GM12878 (cell line): ENCODE measurements at regions not wholly inside any gene's neighbourhood (a gene's known extent, or its start where the extent isn't known, plus 50 kb on each side); places are given as distances from the start of the nearest gene placed in this dataset.

ENCODE experiments used
- ATAC-seq: fragments of 200-7000 bp; cut with Tn5 transposase; 3 replicates; pipeline ENCODE4 v1.9.1; 2020; ENCODE audit warnings: mild to moderate bottlenecking, moderate library complexity
- BruUV-seq: library from RNA; stranded (reverse); fragments of 400-500 nt; replicated peaks from 2 replicates; lab custom pipeline; 2021; lab: Mats Ljungman, UMichigan
- CTCF ChIA-PET: fragments of 300-600 bp; sonication (Branson Sonifier 250); formaldehyde crosslinking; extraction: SDS; loops from one replicate; lab custom pipeline; 2021; ENCODE audit warnings: inconsistent platforms; lab: Yijun Ruan, JAX
- POLR2A ChIA-PET: fragments of 350-600 bp; formaldehyde crosslinking; extraction: SDS; loops from one replicate; lab custom pipeline; 2021; ENCODE audit warnings: inconsistent platforms; lab: Charles Lee
- RAD21 ChIA-PET: fragments of 300-600 bp; sonication (Branson Sonifier 250); formaldehyde crosslinking; loops from one replicate; lab custom pipeline; 2023; ENCODE audit warnings: antibody characterized with exemption; ENCODE audit not compliant: unreplicated experiment; lab: Charles Lee
- SMC1A ChIA-PET: fragments of 300-600 bp; sonication (Branson Sonifier 250); formaldehyde crosslinking; loops from one replicate; lab custom pipeline; 2023; ENCODE audit not compliant: unreplicated experiment, uncharacterized antibody; lab: Charles Lee
- DNase-seq: peaks from one replicate; pipeline ENCODE4 v3.0.0-alpha.2; 2011; ENCODE audit warnings: low read depth, low spot score
- FAIRE-seq: peaks from 3 replicates; lab custom pipeline; 2011; peaks lifted over from hg19 to GRCh38; lab: Jason Lieb, UNC
- H2AFZ ChIP-seq: 2 replicates; pipeline ENCODE4 v1.6.0; 2011; ENCODE audit warnings: low read depth, low read length, control low read depth; ENCODE audit not compliant: control insufficient read depth
- H3K27ac ChIP-seq: 2 replicates; pipeline ENCODE4 v1.5.1; 2011; ENCODE audit warnings: control low read depth; ENCODE audit not compliant: control insufficient read depth, insufficient read depth
- H3K27me3 ChIP-seq, 2 experiments: replicated peaks in 1 of 2; 2 replicates each; pipeline versions ENCODE4 v1.6.0 to v1.6.1; 2011; ENCODE audit warnings: low read length in 1 of 2; ENCODE audit not compliant: control insufficient read depth in 2 of 2, insufficient read depth in 2 of 2
- H3K36me3 ChIP-seq, 2 experiments: 2 replicates each; pipeline ENCODE4 v1.5.1; 2011; ENCODE audit warnings: low read length in 1 of 2; ENCODE audit not compliant: control insufficient read depth in 2 of 2, insufficient read depth in 2 of 2
- H3K4me1 ChIP-seq: 2 replicates; pipeline ENCODE4 v1.6.1; 2011; ENCODE audit warnings: mild to moderate bottlenecking, low read length, moderate library complexity, mixed read lengths; ENCODE audit not compliant: control insufficient read depth, insufficient read depth
- H3K4me2 ChIP-seq: 2 replicates; pipeline ENCODE4 v1.6.0; 2011; ENCODE audit warnings: control low read depth; ENCODE audit not compliant: control insufficient read depth, insufficient read depth
- H3K4me3 ChIP-seq: fragments of 200-600 bp; sonication (generic); 2 replicates; pipeline ENCODE4 v1.5.1; 2016
- H3K79me2 ChIP-seq: 2 replicates; pipeline ENCODE4 v1.6.0; 2011; ENCODE audit warnings: low read length; ENCODE audit not compliant: control insufficient read depth, insufficient read depth
- H3K9ac ChIP-seq: 2 replicates; pipeline ENCODE4 v1.8.0; 2011; ENCODE audit warnings: low read length, control low read depth, mixed read lengths; ENCODE audit not compliant: control insufficient read depth, insufficient read depth
- H3K9me3 ChIP-seq: replicated peaks from 3 replicates; pipeline ENCODE4 v1.5.1; 2011; ENCODE audit warnings: mild to moderate bottlenecking, low read length; ENCODE audit not compliant: control insufficient read depth, insufficient read depth
- H4K20me1 ChIP-seq: 2 replicates; pipeline ENCODE4 v1.6.0; 2011; ENCODE audit not compliant: control insufficient read depth, insufficient read depth
- BMI1 ChIP-seq: fragments of 450-650 bp; IDR thresholded peaks from 2 replicates; pipeline ENCODE4 v1.6.1; 2016; ENCODE audit warnings: mild to moderate bottlenecking, moderate library complexity, borderline replicate concordance
- EP300 ChIP-seq, 2 experiments: fragments of 150-350 bp in 1 of 2; IDR thresholded peaks; 2 replicates each; pipeline ENCODE4 v1.6.1; 2011 to 2012; ENCODE audit warnings: low read depth in 2 of 2, low read length in 2 of 2, borderline replicate concordance in 1 of 2, improper control_type of control experiment in 1 of 2, inconsistent platforms in 1 of 2; ENCODE audit not compliant: control insufficient read depth in 1 of 2
- KDM1A ChIP-seq: fragments of 200-600 bp; sonication (generic); IDR thresholded peaks from 2 replicates; pipeline ENCODE4 v1.6.1; 2016; ENCODE audit warnings: borderline replicate concordance
- MTA2 ChIP-seq: fragments of 450-650 bp; IDR thresholded peaks from 2 replicates; pipeline ENCODE4 v1.6.1; 2016; ENCODE audit warnings: low read depth, mild to moderate bottlenecking, moderate library complexity
- SIN3A ChIP-seq: IDR thresholded peaks from 2 replicates; pipeline ENCODE4 v1.6.1; 2012; ENCODE audit warnings: low read depth, low read length, improper control_type of control experiment
- SIX5 ChIP-seq: IDR thresholded peaks from 2 replicates; pipeline ENCODE4 v1.6.1; 2011; ENCODE audit warnings: mild to moderate bottlenecking, low read depth, low read length, moderate library complexity; ENCODE audit not compliant: severe bottlenecking
- SKIL ChIP-seq: fragments of 450-650 bp; IDR thresholded peaks from 2 replicates; pipeline ENCODE4 v1.6.1; 2017; ENCODE audit warnings: mild to moderate bottlenecking, low read depth, inconsistent platforms; ENCODE audit not compliant: poor library complexity, severe bottlenecking
- SREBF2 ChIP-seq: IDR thresholded peaks from 2 replicates; pipeline ENCODE4 v1.6.1; 2012; ENCODE audit warnings: mild to moderate bottlenecking, low read length
- SUPT20H ChIP-seq: IDR thresholded peaks from 2 replicates; pipeline ENCODE4 v1.6.1; 2011; ENCODE audit warnings: low read depth, mild to moderate bottlenecking, low read length, moderate library complexity, borderline replicate concordance; ENCODE audit not compliant: control insufficient read depth
- TCF12 ChIP-seq: IDR thresholded peaks from 2 replicates; pipeline ENCODE4 v1.6.1; 2011; ENCODE audit warnings: low read depth, mild to moderate bottlenecking, low read length
- WGBS: methylation state at CpG from one replicate; pipeline ENCODE4 v1.1.6; 2016; ENCODE audit warnings: low lambda C conversion rate; ENCODE audit not compliant: insufficient replicate concordance, insufficient coverage; ENCODE audit errors: missing lambda C conversion rate; 5-methylcytosine and 5-hydroxymethylcytosine counted together
- in situ Hi-C: fragments of 300-500 bp; cut with MboI; formaldehyde crosslinking; loops from 9 replicates; pipeline ENCODE4 v1.14.3; 2018; ENCODE audit warnings: mixed read lengths
- intact Hi-C: fragments of 100-400 bp; cut with micrococcal nuclease; formaldehyde crosslinking; loops from one replicate; pipeline ENCODE4 v1.14.2; 2022; ENCODE audit not compliant: unreplicated experiment
- TF ChIP-seq, protein P1 (sequence below): fragments of 450-650 bp; IDR thresholded peaks from 2 replicates; pipeline ENCODE4 v1.6.1; 2017; ENCODE audit warnings: mild to moderate bottlenecking, moderate library complexity
- TF ChIP-seq, protein P2 (sequence below): fragments of 450-650 bp; IDR thresholded peaks from 2 replicates; pipeline ENCODE4 v1.6.1; 2016; ENCODE audit warnings: mild to moderate bottlenecking
- TF ChIP-seq, protein P3 (sequence below): IDR thresholded peaks from 2 replicates; pipeline ENCODE4 v1.6.1; 2012; ENCODE audit warnings: low read depth, low read length, improper control_type of control experiment
- TF ChIP-seq, protein P4 (sequence below): fragments of 150-350 bp; IDR thresholded peaks from 2 replicates; pipeline ENCODE4 v1.6.1; 2014; ENCODE audit warnings: mild to moderate bottlenecking, low read depth, low read length

- SMC1A ChIA-PET, result no interaction called here
- POLR2A ChIA-PET, result no interaction called here
- Histone ChIP-seq H3K4me1 (no peaks in the 10 kb centered on the region), H3K9ac (no peak overlapping the region), H3K9me3 (no peaks in the 10 kb centered on the region), H4K20me1 (no peaks in the 10 kb centered on the region), H3K36me3 (no peaks in the 10 kb centered on the region), H3K4me2 (no peak overlapping the region), H3K27ac (no peak overlapping the region), H3K4me3 (no peak overlapping the region), H3K27me3 (no peaks in the 10 kb centered on the region), H3K79me2 (no peaks in the 10 kb centered on the region), H2AFZ (no peak overlapping the region)
- RAD21 ChIA-PET, result no interaction called here
- intact Hi-C loops, result no loop called here
- in situ Hi-C loops, result no loop called here
- ATAC-seq, result no peak
- DNase-seq, result no peak
- FAIRE-seq, result no peak
- no TSS peak for BruUV-seq
- WGBS, result 40% methylated on average over 3 of the region's 3 CpGs
- CTCF ChIA-PET, result no interaction called here
- TF ChIP-seq MTA2 (no peak), KDM1A (no peak), BMI1 (no peak), SIN3A (no peak), SIX5 (no peak), SKIL (no peak), SUPT20H (no peak), SREBF2 (no peak), EP300 (IDR thresholded peaks at IDR 0.05; ENCODE audit: borderline replicate concordance in 1 of 2, control insufficient read depth in 1 of 2, low read depth in 2 of 2, low read length in 2 of 2) (no peak), TCF12 (no peak)
- TF ChIP-seq, protein P1, sequence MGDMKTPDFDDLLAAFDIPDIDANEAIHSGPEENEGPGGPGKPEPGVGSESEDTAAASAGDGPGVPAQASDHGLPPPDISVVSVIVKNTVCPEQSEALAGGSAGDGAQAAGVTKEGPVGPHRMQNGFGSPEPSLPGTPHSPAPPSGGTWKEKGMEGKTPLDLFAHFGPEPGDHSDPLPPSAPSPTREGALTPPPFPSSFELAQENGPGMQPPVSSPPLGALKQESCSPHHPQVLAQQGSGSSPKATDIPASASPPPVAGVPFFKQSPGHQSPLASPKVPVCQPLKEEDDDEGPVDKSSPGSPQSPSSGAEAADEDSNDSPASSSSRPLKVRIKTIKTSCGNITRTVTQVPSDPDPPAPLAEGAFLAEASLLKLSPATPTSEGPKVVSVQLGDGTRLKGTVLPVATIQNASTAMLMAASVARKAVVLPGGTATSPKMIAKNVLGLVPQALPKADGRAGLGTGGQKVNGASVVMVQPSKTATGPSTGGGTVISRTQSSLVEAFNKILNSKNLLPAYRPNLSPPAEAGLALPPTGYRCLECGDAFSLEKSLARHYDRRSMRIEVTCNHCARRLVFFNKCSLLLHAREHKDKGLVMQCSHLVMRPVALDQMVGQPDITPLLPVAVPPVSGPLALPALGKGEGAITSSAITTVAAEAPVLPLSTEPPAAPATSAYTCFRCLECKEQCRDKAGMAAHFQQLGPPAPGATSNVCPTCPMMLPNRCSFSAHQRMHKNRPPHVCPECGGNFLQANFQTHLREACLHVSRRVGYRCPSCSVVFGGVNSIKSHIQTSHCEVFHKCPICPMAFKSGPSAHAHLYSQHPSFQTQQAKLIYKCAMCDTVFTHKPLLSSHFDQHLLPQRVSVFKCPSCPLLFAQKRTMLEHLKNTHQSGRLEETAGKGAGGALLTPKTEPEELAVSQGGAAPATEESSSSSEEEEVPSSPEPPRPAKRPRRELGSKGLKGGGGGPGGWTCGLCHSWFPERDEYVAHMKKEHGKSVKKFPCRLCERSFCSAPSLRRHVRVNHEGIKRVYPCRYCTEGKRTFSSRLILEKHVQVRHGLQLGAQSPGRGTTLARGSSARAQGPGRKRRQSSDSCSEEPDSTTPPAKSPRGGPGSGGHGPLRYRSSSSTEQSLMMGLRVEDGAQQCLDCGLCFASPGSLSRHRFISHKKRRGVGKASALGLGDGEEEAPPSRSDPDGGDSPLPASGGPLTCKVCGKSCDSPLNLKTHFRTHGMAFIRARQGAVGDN, result no peak
- TF ChIP-seq, protein P2, sequence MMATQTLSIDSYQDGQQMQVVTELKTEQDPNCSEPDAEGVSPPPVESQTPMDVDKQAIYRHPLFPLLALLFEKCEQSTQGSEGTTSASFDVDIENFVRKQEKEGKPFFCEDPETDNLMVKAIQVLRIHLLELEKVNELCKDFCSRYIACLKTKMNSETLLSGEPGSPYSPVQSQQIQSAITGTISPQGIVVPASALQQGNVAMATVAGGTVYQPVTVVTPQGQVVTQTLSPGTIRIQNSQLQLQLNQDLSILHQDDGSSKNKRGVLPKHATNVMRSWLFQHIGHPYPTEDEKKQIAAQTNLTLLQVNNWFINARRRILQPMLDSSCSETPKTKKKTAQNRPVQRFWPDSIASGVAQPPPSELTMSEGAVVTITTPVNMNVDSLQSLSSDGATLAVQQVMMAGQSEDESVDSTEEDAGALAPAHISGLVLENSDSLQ, result no peak
- TF ChIP-seq, protein P3, sequence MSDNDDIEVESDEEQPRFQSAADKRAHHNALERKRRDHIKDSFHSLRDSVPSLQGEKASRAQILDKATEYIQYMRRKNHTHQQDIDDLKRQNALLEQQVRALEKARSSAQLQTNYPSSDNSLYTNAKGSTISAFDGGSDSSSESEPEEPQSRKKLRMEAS, result no peak
- TF ChIP-seq, protein P4, sequence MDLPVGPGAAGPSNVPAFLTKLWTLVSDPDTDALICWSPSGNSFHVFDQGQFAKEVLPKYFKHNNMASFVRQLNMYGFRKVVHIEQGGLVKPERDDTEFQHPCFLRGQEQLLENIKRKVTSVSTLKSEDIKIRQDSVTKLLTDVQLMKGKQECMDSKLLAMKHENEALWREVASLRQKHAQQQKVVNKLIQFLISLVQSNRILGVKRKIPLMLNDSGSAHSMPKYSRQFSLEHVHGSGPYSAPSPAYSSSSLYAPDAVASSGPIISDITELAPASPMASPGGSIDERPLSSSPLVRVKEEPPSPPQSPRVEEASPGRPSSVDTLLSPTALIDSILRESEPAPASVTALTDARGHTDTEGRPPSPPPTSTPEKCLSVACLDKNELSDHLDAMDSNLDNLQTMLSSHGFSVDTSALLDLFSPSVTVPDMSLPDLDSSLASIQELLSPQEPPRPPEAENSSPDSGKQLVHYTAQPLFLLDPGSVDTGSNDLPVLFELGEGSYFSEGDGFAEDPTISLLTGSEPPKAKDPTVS, result no peak
Observed at GRCh38 chr4:52212702-52213101, 161.6 kb downstream of the SPATA18 start.
